Right lobe of liver (tissue), 4 donors: ENCODE measurements at regions not wholly inside any gene's neighbourhood (a gene's known extent, or its start where the extent isn't known, plus 50 kb on each side); places are given as distances from the start of the nearest gene placed in this dataset.

Source experiments
- CTCF ChIP-seq, 4 donors: fragments of 200-600 bp in 3 of 4; fragments of 450-650 bp in 1 of 4; IDR thresholded peaks; one replicate each; pipeline versions ENCODE4 v1.5.1 to v1.8.0; 2016 to 2022; ENCODE audit warnings: antibody characterized with exemption in 4 of 4, mild to moderate bottlenecking in 2 of 4
- POLR2A ChIP-seq: fragments of 450-650 bp; IDR thresholded peaks from one replicate; pipeline ENCODE4 v1.6.1; 2017; ENCODE audit warnings: antibody characterized with exemption, mild to moderate bottlenecking
- donor health status: DM: no; HTN: no; CAD: no.
- donor health status: DM: no; HTN: no; CAD: no.
- donor health status: DM: no; HTN: yes; CAD: no.

GRCh38 chr18:65610939-65611338 lies 139.9 kb upstream of the CDH7 start:
- TF ChIP-seq POLR2A (no peak), CTCF (IDR thresholded peaks at IDR 0.05) (no peak)
